ENCODE measurements at regions not wholly inside any gene's neighbourhood (a gene's known extent, or its start where the extent isn't known, plus 50 kb on each side); places are given as distances from the start of the nearest gene placed in this dataset.

GRCh38 chrX:125826080-125826479, 340.0 kb downstream of the DCAF12L2 start:
- TF ChIP-seq TAF1 (IDR thresholded peaks at IDR 0.05; ENCODE audit: low read depth, low read length) (no peak), POLR2A (IDR thresholded peaks at IDR 0.05; ENCODE audit: low read depth, low read length) (no peak), POLR2AphosphoS5 (IDR thresholded peaks at IDR 0.05; ENCODE audit: low read depth, low read length) (no peak)
